IgD-negative memory B cell (primary cell): ENCODE measurements at regions not wholly inside any gene's neighbourhood (a gene's known extent, or its start where the extent isn't known, plus 50 kb on each side); places are given as distances from the start of the nearest gene placed in this dataset.
"Not testable (repeated sequence)": the region's sequence is repeated elsewhere in the genome, so short reads cannot be mapped to it uniquely, and the experiment has no call there.

Source experiments
- H3K27ac Mint-ChIP-seq, 3 donors: one replicate each; pipeline ENCODE4 v1.8.0; 2020 to 2022; ENCODE audit warnings: mild to moderate bottlenecking in 3 of 3, mixed read lengths in 3 of 3, moderate library complexity in 1 of 3
- H3K27me3 Mint-ChIP-seq: one replicate; pipeline ENCODE4 v1.8.0; 2021; ENCODE audit warnings: mixed read lengths
- H3K36me3 Mint-ChIP-seq: one replicate; pipeline ENCODE4 v1.8.0; 2020; ENCODE audit warnings: mild to moderate bottlenecking, mixed read lengths
- H3K4me1 Mint-ChIP-seq, 3 donors: one replicate each; pipeline ENCODE4 v1.8.0; 2020 to 2022; ENCODE audit warnings: mixed read lengths in 3 of 3, mild to moderate bottlenecking in 1 of 3
- H3K4me3 Mint-ChIP-seq, 4 donors: one replicate each; pipeline ENCODE4 v1.8.0; 2020 to 2022; ENCODE audit warnings: mild to moderate bottlenecking in 4 of 4, mixed read lengths in 4 of 4, moderate library complexity in 3 of 4
- H3K9me3 Mint-ChIP-seq, 3 donors: one replicate each; pipeline ENCODE4 v1.8.0; 2020 to 2021; ENCODE audit warnings: mixed read lengths in 3 of 3, mild to moderate bottlenecking in 1 of 3

- Mint-ChIP-seq H3K9me3 (peaks cover 0 to 2% (median 0%) of the 10 kb centered on the region in 3 donors), H3K4me3 (no peak overlapping the region), H3K27ac (peak overlapping the region in 1 of 3 donors; percentile 7), H3K4me1 (peaks cover 0 to 3% (median 0%) of the 10 kb centered on the region in 3 donors), H3K36me3 (no peaks in the 10 kb centered on the region), H3K27me3 (no peaks in the 10 kb centered on the region)
Observed at GRCh38 chr6:86016567-86016966, 373.9 kb upstream of the SYNCRIP start.

DNA sequence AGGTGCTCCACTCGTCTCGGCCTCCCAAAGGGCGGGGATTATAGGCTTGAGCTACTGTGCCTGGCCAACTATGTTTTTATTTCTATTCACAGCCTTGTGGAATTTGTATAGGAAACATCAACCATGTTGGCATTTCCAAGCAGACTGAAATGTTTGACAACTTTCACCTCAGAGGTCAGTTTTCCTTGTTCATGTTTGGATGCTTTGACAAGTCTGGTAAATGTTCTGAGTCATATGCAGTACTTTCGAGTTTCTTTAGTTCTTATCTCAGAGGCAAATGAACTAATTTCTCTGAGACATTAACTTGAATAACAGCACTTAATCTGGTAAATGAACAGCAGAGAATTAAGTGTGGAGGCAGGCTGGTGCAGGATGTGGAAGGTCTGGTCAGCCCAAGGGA, 373.4 kb upstream of the SYNCRIP start:
- Mint-ChIP-seq H3K27ac (no peak overlapping the region), H3K36me3 (no peaks in the 10 kb centered on the region), H3K4me3 (no peak overlapping the region), H3K27me3 (no peaks in the 10 kb centered on the region), H3K9me3 (peaks cover 0 to 2% (median 0%) of the 10 kb centered on the region in 3 donors), H3K4me1 (peaks cover 0 to 3% (median 0%) of the 10 kb centered on the region in 3 donors)

- H3K9me3 Mint-ChIP-seq, H3K27ac Mint-ChIP-seq, H3K4me1 Mint-ChIP-seq, H3K4me3 Mint-ChIP-seq, H3K27me3 Mint-ChIP-seq, H3K36me3 Mint-ChIP-seq: not testable (repeated sequence)
Observed at GRCh38 chr6:86012991-86013390, 370.3 kb upstream of the SYNCRIP start.

GRCh38 chr6:86010915-86011786, 368.5 kb upstream of the SYNCRIP start:
- peaks cover 0 to 2% (median 0%) of the 10 kb centered on the region in 3 donors for H3K9me3 Mint-ChIP-seq
- H3K36me3 Mint-ChIP-seq: no peaks in the 10 kb centered on the region
- H3K4me3 Mint-ChIP-seq: no peak overlapping the region
- H3K4me1 Mint-ChIP-seq: peaks cover 0 to 2% (median 0%) of the 10 kb centered on the region in 3 donors
- no peak overlapping the region for H3K27ac Mint-ChIP-seq
- no peaks in the 10 kb centered on the region for H3K27me3 Mint-ChIP-seq

DNA sequence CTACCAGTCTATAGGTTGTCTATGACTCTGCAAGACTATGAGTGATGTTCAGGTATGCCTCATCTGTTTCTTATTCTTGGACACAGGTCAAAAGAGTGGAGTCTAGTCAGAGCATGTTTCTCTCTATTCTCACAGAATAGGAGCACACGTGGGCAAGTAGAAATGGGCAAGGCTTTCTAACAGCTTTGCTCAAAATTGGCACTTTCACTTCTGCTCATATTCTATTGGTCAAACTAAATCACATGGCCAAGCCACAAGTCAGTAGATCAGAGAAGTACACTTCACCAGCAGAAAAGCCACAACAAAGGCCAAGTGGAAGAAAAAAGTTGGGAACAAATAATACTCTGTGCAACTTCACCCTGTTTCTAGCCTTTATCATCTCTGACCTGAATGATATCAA, 354.5 kb upstream of the SYNCRIP start:
- Mint-ChIP-seq H3K27ac (no peak overlapping the region), H3K9me3 (peaks cover 2 to 6% (median 3%) of the 10 kb centered on the region in 3 donors), H3K27me3 (no peaks in the 10 kb centered on the region), H3K4me3 (no peak overlapping the region), H3K4me1 (no peaks in the 10 kb centered on the region), H3K36me3 (no peaks in the 10 kb centered on the region)

- no peaks in the 10 kb centered on the region for H3K4me1 Mint-ChIP-seq
- H3K36me3 Mint-ChIP-seq: no peaks in the 10 kb centered on the region
- no peaks in the 10 kb centered on the region for H3K27me3 Mint-ChIP-seq
- peaks cover 3 to 6% (median 6%) of the 10 kb centered on the region in 3 donors for H3K9me3 Mint-ChIP-seq
- no peak overlapping the region for H3K27ac Mint-ChIP-seq
- H3K4me3 Mint-ChIP-seq: no peak overlapping the region
Observed at GRCh38 chr6:85996034-85996375, 353.3 kb upstream of the SYNCRIP start.

- Mint-ChIP-seq H3K9me3 (peaks cover 3 to 6% (median 6%) of the 10 kb centered on the region in 3 donors), H3K36me3 (no peaks in the 10 kb centered on the region)
Observed at GRCh38 chr6:85995339-85996033, 352.8 kb upstream of the SYNCRIP start.

DNA sequence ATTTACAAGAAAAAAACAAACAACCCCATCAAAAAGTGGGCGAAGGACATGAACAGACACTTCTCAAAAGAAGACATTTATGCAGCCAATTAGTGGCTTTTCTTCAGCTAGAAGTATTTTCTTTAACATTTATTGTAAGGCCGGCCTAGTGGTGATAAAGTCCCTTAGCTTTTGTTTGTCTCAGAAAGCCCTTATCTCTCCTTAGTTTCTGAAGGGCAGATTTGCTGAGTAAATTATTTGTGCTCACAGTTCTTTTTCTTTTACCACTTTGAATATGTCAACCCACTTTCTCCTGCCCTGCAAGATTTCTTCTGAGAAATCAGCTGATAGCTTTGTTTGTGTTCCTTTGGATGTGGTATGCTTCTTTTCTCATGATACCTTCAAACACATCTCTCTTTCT, 344.0 kb upstream of the SYNCRIP start:
- H3K9me3 Mint-ChIP-seq: peaks cover 0 to 19% (median 8%) of the 10 kb centered on the region in 3 donors
- H3K4me3 Mint-ChIP-seq: no peak overlapping the region
- H3K27ac Mint-ChIP-seq: no peak overlapping the region
- no peaks in the 10 kb centered on the region for H3K36me3 Mint-ChIP-seq
- H3K27me3 Mint-ChIP-seq: no peaks in the 10 kb centered on the region
- H3K4me1 Mint-ChIP-seq: no peaks in the 10 kb centered on the region

More at GRCh38 chr6:85995339-85996033, 352.8 kb upstream of the SYNCRIP start:
- no peak overlapping the region for H3K4me3 Mint-ChIP-seq
- H3K27ac Mint-ChIP-seq: no peak overlapping the region
- no peaks in the 10 kb centered on the region for H3K27me3 Mint-ChIP-seq
- no peaks in the 10 kb centered on the region for H3K4me1 Mint-ChIP-seq

DNA sequence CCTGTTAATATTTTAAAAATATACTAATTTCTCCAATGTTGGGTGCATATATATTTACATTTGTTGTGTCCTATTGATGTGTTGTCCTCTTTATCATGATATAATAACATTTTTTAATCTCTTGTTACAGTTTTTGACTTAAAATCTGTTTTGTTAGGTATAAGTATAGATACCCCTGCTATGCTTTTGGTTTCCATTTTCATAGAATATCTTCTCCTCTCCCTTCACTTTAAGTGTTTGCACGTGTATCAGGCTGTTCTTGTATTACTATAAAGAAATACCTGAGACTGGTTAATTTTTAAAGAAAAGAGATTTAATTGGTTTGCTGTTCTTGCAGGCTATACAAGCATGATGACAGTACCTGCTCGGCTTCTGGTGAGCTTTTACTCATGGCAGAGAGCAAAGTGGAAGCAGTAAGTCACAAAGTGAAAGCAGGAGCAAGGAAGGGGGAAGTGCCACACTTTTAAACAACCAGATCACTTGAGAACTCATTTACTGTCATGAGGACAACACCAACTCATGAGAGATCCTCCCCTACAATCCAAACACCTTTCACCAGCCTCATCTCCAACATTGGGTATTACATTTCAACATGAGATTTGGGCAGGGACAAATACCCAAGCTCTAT, 340.5 kb upstream of the SYNCRIP start:
- H3K27me3 Mint-ChIP-seq: no peaks in the 10 kb centered on the region
- no peaks in the 10 kb centered on the region for H3K36me3 Mint-ChIP-seq
- no peak overlapping the region for H3K27ac Mint-ChIP-seq
- no peaks in the 10 kb centered on the region for H3K4me1 Mint-ChIP-seq
- H3K9me3 Mint-ChIP-seq: peaks cover 1 to 15% (median 12%) of the 10 kb centered on the region in 3 donors
- no peak overlapping the region for H3K4me3 Mint-ChIP-seq

- Mint-ChIP-seq H3K36me3 (no peaks in the 10 kb centered on the region), H3K27ac (no peak overlapping the region), H3K27me3 (no peaks in the 10 kb centered on the region), H3K4me3 (no peak overlapping the region), H3K4me1 (no peaks in the 10 kb centered on the region), H3K9me3 (peaks cover 0 to 6% (median 2%) of the 10 kb centered on the region in 3 donors)
Observed at GRCh38 chr6:85977661-85978060, 335.0 kb upstream of the SYNCRIP start.

DNA sequence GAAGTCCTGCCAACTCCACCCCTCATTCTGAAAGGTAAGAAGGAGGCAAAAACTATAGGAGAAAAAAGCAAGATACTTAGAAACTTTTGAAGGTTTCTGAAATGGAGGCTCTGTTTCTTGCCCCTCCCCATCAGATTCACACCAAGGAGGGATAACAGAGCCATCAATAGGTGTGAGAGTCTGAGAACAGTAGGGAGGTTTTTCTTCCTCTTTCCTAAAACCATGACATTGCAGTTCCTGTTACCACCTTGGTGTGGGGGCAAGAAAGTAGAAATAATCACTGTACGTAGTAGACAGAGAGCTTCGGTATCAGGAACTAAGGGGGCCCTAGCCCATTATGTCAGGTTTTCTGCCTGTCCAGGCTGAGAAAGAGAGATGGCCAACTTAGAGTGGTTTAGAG, 333.3 kb upstream of the SYNCRIP start:
- Mint-ChIP-seq H3K4me1 (no peaks in the 10 kb centered on the region), H3K36me3 (no peaks in the 10 kb centered on the region), H3K4me3 (no peak overlapping the region), H3K27ac (no peak overlapping the region), H3K27me3 (no peaks in the 10 kb centered on the region), H3K9me3 (peaks cover 0 to 6% (median 4%) of the 10 kb centered on the region in 3 donors)

GRCh38 chr6:85971238-85971637, 328.6 kb upstream of the SYNCRIP start:
- H3K36me3 Mint-ChIP-seq: no peaks in the 10 kb centered on the region
- H3K9me3 Mint-ChIP-seq: peaks cover 0 to 2% (median 2%) of the 10 kb centered on the region in 3 donors
- H3K27ac Mint-ChIP-seq: no peak overlapping the region
- no peak overlapping the region for H3K4me3 Mint-ChIP-seq
- peaks cover 2% of the 10 kb centered on the region for H3K27me3 Mint-ChIP-seq
- H3K4me1 Mint-ChIP-seq: no peaks in the 10 kb centered on the region

DNA sequence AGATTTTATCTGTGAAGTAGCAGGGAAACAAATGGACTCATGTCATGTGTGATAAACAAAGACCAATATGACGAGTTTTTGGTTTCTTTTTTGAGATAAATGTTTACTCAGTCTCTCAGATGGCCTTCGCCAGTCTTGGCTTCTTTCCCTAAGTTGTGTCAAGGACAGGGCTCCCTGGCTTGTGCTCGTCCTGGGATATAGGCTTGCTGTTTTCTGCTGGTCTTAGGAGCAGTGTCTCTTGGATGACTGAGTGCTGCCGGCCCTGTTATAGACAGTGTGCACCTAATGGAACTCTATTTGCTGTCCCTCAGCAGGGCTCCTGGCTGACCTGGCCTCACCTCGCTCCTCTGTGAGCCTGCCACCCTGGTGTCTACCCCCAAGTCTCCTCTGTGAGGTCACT, 324.1 kb upstream of the SYNCRIP start:
- H3K27me3 Mint-ChIP-seq: peaks cover 4% of the 10 kb centered on the region
- H3K27ac Mint-ChIP-seq: no peak overlapping the region
- H3K36me3 Mint-ChIP-seq: peaks cover 1% of the 10 kb centered on the region
- no peaks in the 10 kb centered on the region for H3K4me1 Mint-ChIP-seq
- H3K4me3 Mint-ChIP-seq: no peak overlapping the region
- H3K9me3 Mint-ChIP-seq: peaks cover 0 to 2% (median 0%) of the 10 kb centered on the region in 3 donors

GRCh38 chr6:85961746-85962145, 319.1 kb upstream of the SYNCRIP start:
- H3K27ac Mint-ChIP-seq: no peak overlapping the region
- H3K9me3 Mint-ChIP-seq: peaks cover 4% of the 10 kb centered on the region in 3 donors
- no peaks in the 10 kb centered on the region for H3K4me1 Mint-ChIP-seq
- peaks cover 1% of the 10 kb centered on the region for H3K36me3 Mint-ChIP-seq
- H3K27me3 Mint-ChIP-seq: peaks cover 2% of the 10 kb centered on the region
- no peak overlapping the region for H3K4me3 Mint-ChIP-seq

DNA sequence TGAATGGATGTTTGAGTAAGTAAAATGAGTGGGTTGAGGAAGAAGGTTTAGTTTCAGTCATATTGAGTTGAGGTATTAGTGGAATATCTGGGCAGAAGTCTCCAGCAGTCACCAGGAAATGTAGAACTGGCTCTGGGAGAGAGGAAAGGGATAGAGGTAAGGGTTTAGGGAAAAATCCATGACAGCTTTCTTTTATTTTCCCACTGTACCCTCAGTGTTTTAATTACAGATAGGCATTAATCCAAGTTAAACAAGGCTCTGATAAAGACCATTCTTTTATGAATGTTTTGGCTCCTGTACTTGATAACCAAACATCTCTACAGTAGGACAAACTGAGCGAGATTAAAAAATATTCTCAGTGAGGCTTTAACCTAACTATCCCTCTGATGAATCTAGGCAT, 318.4 kb upstream of the SYNCRIP start:
- Mint-ChIP-seq H3K9me3 (peaks cover 4% of the 10 kb centered on the region in 3 donors), H3K27me3 (peaks cover 2% of the 10 kb centered on the region), H3K4me1 (no peaks in the 10 kb centered on the region), H3K4me3 (no peak overlapping the region), H3K27ac (peak overlapping the region in 1 of 3 donors; percentile 14), H3K36me3 (peaks cover 1% of the 10 kb centered on the region)
